KMS-11 (cell line): ENCODE measurements at regions not wholly inside any gene's neighbourhood (a gene's known extent, or its start where the extent isn't known, plus 50 kb on each side); places are given as distances from the start of the nearest gene placed in this dataset.
"Not testable (repeated sequence)": the region's sequence is repeated elsewhere in the genome, so short reads cannot be mapped to it uniquely, and the experiment has no call there.

ENCODE experiments used
- H2AFZ ChIP-seq: fragments of 200-600 bp; sonication (generic); 2 replicates; pipeline ENCODE4 v1.6.1; 2016; ENCODE audit warnings: antibody characterized with exemption, mixed run types, low read depth
- H3K27ac ChIP-seq: fragments of 200-600 bp; sonication (generic); 2 replicates; pipeline ENCODE4 v1.6.1; 2016; ENCODE audit warnings: mild to moderate bottlenecking, mixed run types
- H3K27me3 ChIP-seq: fragments of 200-600 bp; sonication (generic); 2 replicates; pipeline ENCODE4 v1.6.1; 2017; ENCODE audit warnings: mild to moderate bottlenecking, low read depth, mixed run types, moderate library complexity; ENCODE audit not compliant: insufficient read depth
- H3K36me3 ChIP-seq: fragments of 200-600 bp; sonication (generic); 2 replicates; pipeline ENCODE4 v1.6.1; 2017; ENCODE audit warnings: mild to moderate bottlenecking, mixed run types; ENCODE audit not compliant: insufficient read depth
- H3K4me1 ChIP-seq: fragments of 200-600 bp; sonication (generic); 2 replicates; pipeline ENCODE4 v1.6.1; 2016; ENCODE audit warnings: mild to moderate bottlenecking, low read depth, mixed run types; ENCODE audit not compliant: poor library complexity, severe bottlenecking
- H3K4me2 ChIP-seq: fragments of 200-600 bp; sonication (generic); 2 replicates; pipeline ENCODE4 v1.7.0; 2016; ENCODE audit warnings: mild to moderate bottlenecking, mixed run types
- H3K4me3 ChIP-seq: fragments of 200-600 bp; sonication (generic); IDR thresholded peaks from 2 replicates; pipeline ENCODE4 v1.6.1; 2017; ENCODE audit warnings: low read depth, low read length, mixed read lengths; ENCODE audit not compliant: insufficient read depth
- H3K79me2 ChIP-seq: fragments of 200-600 bp; sonication (generic); 2 replicates; pipeline ENCODE4 v1.6.1; 2016; ENCODE audit warnings: low read depth, mixed run types; ENCODE audit not compliant: insufficient read depth
- H3K9ac ChIP-seq: fragments of 200-600 bp; sonication (generic); 2 replicates; pipeline ENCODE4 v1.6.1; 2016; ENCODE audit warnings: mild to moderate bottlenecking, mixed run types
- H4K20me1 ChIP-seq: fragments of 200-600 bp; sonication (generic); 2 replicates; pipeline ENCODE4 v1.6.1; 2016; ENCODE audit warnings: mild to moderate bottlenecking, mixed run types; ENCODE audit not compliant: insufficient read depth

DNA sequence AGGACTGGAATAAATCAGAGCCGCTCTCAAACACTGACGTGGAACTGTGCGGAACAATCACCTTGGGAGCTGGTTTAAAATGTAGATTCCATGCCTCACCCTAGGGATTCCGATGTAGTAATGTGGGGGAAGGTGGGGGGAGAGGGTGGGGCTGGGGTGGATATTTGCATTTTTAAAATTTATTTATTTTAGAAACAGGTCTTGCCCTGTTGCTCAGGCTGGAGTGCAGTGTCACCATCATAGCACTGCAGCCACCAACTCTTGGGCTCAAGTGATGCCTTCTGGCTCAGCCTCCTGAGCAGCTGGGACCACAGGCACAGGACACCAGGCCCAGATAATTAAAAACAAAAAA lies 101.9 kb upstream of the SEC22B start:
- not testable (repeated sequence) for H3K27me3 ChIP-seq, H3K4me3 ChIP-seq, H3K36me3 ChIP-seq, H3K9ac ChIP-seq, H3K4me2 ChIP-seq, H3K27ac ChIP-seq, H2AFZ ChIP-seq, H3K4me1 ChIP-seq, H3K79me2 ChIP-seq, H4K20me1 ChIP-seq

DNA sequence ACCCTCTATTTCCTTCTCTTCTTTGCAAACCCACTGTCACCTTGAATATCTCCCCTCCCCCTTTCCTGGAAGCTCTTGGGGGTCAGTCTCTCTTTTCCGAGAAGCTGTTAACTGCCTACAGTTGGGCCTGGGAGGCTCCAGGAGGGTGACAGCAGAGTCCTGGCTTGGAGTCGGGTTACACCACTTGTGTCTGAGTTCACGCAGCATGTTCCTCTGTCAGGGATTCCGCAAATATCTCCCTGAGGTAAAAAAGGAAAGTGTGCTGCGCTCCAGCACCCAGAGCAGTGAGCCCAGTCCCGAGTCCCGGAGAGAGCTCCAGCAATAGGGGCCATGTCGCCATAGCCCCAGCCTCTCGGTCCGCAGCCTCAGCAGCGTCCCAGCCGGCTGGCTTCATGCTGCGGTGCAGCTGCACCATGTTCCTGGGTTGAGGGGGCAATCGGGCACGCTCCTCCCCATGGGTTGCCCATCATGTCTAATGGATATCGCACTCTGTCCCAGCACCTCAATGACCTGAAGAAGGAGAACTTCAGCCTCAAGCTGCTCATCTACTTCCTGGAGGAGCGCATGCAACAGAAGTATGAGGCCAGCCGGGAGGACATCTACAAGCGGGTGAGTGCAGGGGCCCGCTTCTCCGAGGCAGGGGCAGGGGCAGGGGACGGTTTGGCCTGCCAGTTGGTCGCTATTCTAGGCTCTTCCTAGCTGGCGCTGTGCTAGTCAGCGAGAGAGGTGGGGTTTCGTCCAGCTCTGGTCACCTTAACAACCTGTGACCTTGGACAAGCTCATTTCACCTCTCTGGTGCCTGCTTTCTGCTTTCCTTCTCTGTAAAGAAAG lies 101.3 kb upstream of the SEC22B start:
- not testable (repeated sequence) for H3K27me3 ChIP-seq, H3K9ac ChIP-seq, H3K27ac ChIP-seq, H4K20me1 ChIP-seq, H3K4me2 ChIP-seq, H3K79me2 ChIP-seq, H3K4me1 ChIP-seq, H3K36me3 ChIP-seq, H2AFZ ChIP-seq, H3K4me3 ChIP-seq

DNA sequence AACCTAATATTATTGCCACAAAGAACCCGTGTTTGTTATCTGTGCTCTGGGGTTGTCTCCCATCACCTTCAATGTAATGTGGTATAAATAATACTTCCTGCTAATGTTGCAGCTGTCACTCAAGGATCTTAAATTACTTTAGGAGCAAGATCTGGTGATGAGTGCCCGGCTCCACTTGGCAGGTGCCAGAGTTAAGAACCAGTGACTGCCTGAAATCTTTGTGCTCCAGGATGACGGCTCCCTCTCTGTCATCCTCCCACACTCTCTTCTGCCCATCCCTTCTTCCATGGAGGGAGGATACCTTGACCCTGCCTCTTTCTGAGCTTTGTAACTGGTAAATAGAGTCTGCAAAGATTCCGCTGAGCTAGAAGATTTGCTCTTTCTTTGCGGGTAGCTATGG lies 100.4 kb upstream of the SEC22B start:
- not testable (repeated sequence) for H3K4me2 ChIP-seq, H3K4me3 ChIP-seq, H2AFZ ChIP-seq, H3K36me3 ChIP-seq, H3K4me1 ChIP-seq, H4K20me1 ChIP-seq, H3K9ac ChIP-seq, H3K27me3 ChIP-seq, H3K79me2 ChIP-seq, H3K27ac ChIP-seq

DNA sequence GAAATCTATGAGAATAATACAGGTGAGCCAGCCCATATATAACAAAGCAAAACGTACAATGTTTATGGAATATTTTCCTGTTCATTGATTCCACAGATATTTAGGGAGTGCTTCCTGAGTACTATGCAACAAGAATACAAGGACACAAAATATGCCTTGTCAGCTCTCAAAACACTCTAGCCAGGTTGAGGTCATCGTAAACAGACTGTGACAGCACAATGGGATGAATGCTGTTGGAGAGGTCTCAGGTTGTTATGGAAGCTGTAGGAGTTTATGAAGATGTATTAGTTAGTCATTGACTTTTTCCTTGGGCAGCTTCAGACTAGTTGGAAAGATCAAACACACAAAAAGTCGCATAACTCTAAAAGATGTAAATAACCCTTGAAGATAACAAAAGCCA lies 98.1 kb upstream of the SEC22B start:
- not testable (repeated sequence) for H3K9ac ChIP-seq, H4K20me1 ChIP-seq, H3K4me2 ChIP-seq, H3K4me3 ChIP-seq, H3K4me1 ChIP-seq, H3K79me2 ChIP-seq, H3K36me3 ChIP-seq, H2AFZ ChIP-seq, H3K27ac ChIP-seq, H3K27me3 ChIP-seq

- H3K4me2 ChIP-seq, H3K79me2 ChIP-seq, H3K27ac ChIP-seq, H3K36me3 ChIP-seq, H3K27me3 ChIP-seq, H4K20me1 ChIP-seq, H3K9ac ChIP-seq, H3K4me1 ChIP-seq, H2AFZ ChIP-seq, H3K4me3 ChIP-seq: not testable (repeated sequence)
These were observed 97.0 kb upstream of the SEC22B start for GRCh38 chr1:120273363-120273762.

- H3K27ac ChIP-seq, H3K4me2 ChIP-seq, H3K4me3 ChIP-seq, H3K9ac ChIP-seq, H3K79me2 ChIP-seq, H3K36me3 ChIP-seq, H2AFZ ChIP-seq, H3K4me1 ChIP-seq, H4K20me1 ChIP-seq, H3K27me3 ChIP-seq: not testable (repeated sequence)
These were observed 95.9 kb upstream of the SEC22B start for GRCh38 chr1:120272242-120272641.

DNA sequence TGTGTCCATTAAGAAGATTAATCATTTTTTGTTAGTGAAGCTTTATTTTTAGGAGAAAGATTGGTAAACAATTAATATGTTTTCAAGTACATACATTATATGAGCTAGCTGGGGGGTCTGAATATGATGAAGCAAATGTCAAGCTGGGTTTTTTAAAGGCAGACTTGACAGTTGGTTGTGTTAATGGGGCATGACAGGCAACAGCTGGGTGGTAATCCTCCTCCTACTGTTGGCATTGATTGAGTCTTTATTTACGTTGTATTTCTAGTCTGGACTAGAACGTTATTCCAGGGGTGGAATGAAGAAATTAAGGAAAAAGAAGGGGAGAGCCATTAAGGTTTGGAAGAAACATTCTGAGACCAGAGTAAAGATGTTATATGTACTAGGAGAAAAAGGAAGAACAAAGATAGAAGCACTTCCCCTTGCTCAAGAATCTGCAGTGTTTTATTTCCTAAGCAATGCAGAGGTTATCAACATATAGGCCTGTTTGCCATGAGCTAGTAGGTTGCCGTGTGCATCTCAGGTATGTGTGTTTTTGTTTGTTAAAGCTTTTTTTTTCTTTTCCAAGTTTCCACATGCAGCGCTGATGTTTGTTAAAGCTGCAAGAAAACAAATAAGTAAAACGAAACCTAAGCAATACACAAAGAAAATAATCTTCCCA lies 95.4 kb upstream of the SEC22B start:
- H4K20me1 ChIP-seq, H3K9ac ChIP-seq, H3K4me3 ChIP-seq, H3K4me2 ChIP-seq, H3K79me2 ChIP-seq, H2AFZ ChIP-seq, H3K36me3 ChIP-seq, H3K27ac ChIP-seq, H3K4me1 ChIP-seq, H3K27me3 ChIP-seq: not testable (repeated sequence)

DNA sequence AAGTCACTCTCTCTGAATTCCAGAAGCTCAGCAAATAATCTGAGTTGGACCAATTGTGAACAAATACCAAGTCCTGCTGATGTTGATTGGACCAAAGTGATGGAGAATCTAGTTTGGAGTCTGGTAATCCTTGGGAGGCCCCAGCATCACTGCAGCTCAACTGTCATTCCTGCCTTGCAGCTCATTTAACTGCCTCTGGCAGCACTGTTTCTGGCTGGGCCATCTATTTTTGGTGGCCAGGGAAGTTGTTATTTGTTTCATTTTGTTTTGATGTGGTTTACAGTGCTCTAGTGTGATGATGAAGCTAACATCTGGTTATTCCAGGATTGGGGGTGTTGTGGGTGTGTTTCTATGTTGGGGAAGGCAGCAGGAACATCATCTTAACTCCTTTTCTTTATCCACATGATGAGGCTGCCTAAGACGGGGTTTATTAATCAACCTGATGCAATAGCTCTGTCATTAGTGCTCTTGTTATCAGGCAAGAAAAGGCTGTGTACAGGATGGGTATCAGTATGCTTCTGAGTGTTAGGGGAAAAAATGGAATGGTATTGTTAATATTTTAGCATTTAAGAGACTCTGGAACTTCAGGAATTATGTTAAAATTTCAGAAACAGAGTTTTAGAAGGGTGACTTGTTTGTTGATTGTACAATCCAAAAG lies 91.7 kb upstream of the SEC22B start:
- not testable (repeated sequence) for H3K9ac ChIP-seq, H3K4me2 ChIP-seq, H3K4me3 ChIP-seq, H3K36me3 ChIP-seq, H3K79me2 ChIP-seq, H3K27me3 ChIP-seq, H2AFZ ChIP-seq, H3K4me1 ChIP-seq, H3K27ac ChIP-seq, H4K20me1 ChIP-seq

DNA sequence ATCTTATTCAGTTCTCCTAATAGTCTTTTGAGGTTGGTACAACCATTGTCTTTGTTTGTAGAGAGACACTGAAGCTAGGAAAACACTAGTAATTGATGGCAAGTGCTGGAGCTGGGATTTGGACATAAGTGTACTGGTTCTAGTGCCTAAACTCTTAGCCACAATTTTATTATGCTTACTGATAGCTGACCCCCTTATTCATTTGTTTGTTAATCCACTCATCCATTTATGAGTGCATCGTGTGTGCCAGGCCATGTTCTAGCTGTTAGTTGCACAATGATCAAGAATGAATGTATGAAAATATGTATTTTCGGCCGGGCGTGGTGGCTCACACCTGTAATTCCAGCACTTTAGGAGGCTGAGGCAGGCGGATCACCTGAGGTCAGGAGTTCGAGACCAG lies 88.2 kb upstream of the SEC22B start:
- not testable (repeated sequence) for H3K27ac ChIP-seq, H3K4me1 ChIP-seq, H4K20me1 ChIP-seq, H3K27me3 ChIP-seq, H2AFZ ChIP-seq, H3K4me2 ChIP-seq, H3K79me2 ChIP-seq, H3K36me3 ChIP-seq, H3K4me3 ChIP-seq, H3K9ac ChIP-seq
